Panc1 (cell line): ENCODE measurements at regions not wholly inside any gene's neighbourhood (a gene's known extent, or its start where the extent isn't known, plus 50 kb on each side); places are given as distances from the start of the nearest gene placed in this dataset.

Experiments used
- ATAC-seq: fragments of 200-7000 bp; cut with Tn5 transposase; 2 replicates; pipeline ENCODE4 v1.9.1; 2020; ENCODE audit warnings: mild to moderate bottlenecking, moderate library complexity
- BruUV-seq: library from RNA; stranded (reverse); fragments of 400-500 nt; replicated peaks from 2 replicates; lab custom pipeline; 2021; lab: Mats Ljungman, UMichigan
- CTCF ChIA-PET: fragments of 300-600 bp; sonication (Branson Sonifier 250); formaldehyde crosslinking; loops from one replicate; lab custom pipeline; 2022; ENCODE audit warnings: antibody characterized with exemption; lab: Charles Lee
- POLR2A ChIA-PET: fragments of 300-600 bp; sonication (Branson Sonifier 250); formaldehyde crosslinking; loops from one replicate; lab custom pipeline; 2022; ENCODE audit warnings: antibody characterized with exemption; lab: Charles Lee
- DNase-seq: peaks from one replicate; pipeline ENCODE4 v3.0.0-alpha.2; 2010; ENCODE audit warnings: low read depth, low spot score
- H3K27ac ChIP-seq: 2 replicates; pipeline ENCODE4 v1.5.1; 2011; ENCODE audit warnings: mild to moderate bottlenecking, low read length, inconsistent platforms
- H3K27me3 ChIP-seq: fragments of 200-500 bp; sonication (Bioruptor generic); 2 replicates; pipeline ENCODE4 v1.6.0; 2014; ENCODE audit warnings: low read length, inconsistent platforms; ENCODE audit not compliant: control insufficient read depth, insufficient read depth
- H3K36me3 ChIP-seq: fragments of 200-500 bp; sonication (Bioruptor generic); 2 replicates; pipeline ENCODE4 v1.5.1; 2014; ENCODE audit warnings: inconsistent platforms, mild to moderate bottlenecking, low read length, moderate library complexity; ENCODE audit not compliant: control insufficient read depth, insufficient read depth
- H3K4me1 ChIP-seq: 2 replicates; pipeline ENCODE4 v1.5.1; 2011; ENCODE audit warnings: inconsistent platforms, mild to moderate bottlenecking, low read length, moderate library complexity; ENCODE audit not compliant: control insufficient read depth, insufficient read depth
- H3K4me3 ChIP-seq, 2 experiments: 2 replicates each; pipeline ENCODE4 v1.5.1; 2011 to 2012; ENCODE audit warnings: low read depth in 2 of 2, low read length in 2 of 2, mild to moderate bottlenecking in 2 of 2, inconsistent platforms in 1 of 2, moderate library complexity in 1 of 2
- H3K9me3 ChIP-seq: fragments of 200-500 bp; sonication (Bioruptor generic); 2 replicates; pipeline ENCODE4 v1.5.1; 2014; ENCODE audit warnings: low read depth, mild to moderate bottlenecking, inconsistent platforms, low read length, moderate library complexity; ENCODE audit not compliant: control insufficient read depth, insufficient read depth
- CTCF ChIP-seq: fragments of 450-650 bp; IDR thresholded peaks from 2 replicates; pipeline ENCODE4 v1.5.1; 2017; ENCODE audit warnings: mild to moderate bottlenecking
- POLR2AphosphoS5 ChIP-seq: IDR thresholded peaks from 2 replicates; pipeline ENCODE4 v1.6.1; 2012; ENCODE audit warnings: mild to moderate bottlenecking, low read depth, low read length, moderate library complexity
- REST ChIP-seq, 2 experiments: IDR thresholded peaks; 2 replicates each; pipeline ENCODE4 v1.6.1; 2011 to 2012; ENCODE audit warnings: low read depth in 2 of 2, control low read depth in 1 of 2, low read length in 1 of 2, mild to moderate bottlenecking in 1 of 2, moderate library complexity in 1 of 2; ENCODE audit not compliant: insufficient read depth in 1 of 2
- SIN3A ChIP-seq: IDR thresholded peaks from 2 replicates; pipeline ENCODE4 v1.6.1; 2012; ENCODE audit warnings: low read depth, mild to moderate bottlenecking, low read length, moderate library complexity, borderline replicate concordance; ENCODE audit not compliant: insufficient read depth
- TCF7L2 ChIP-seq: IDR thresholded peaks from 2 replicates; pipeline ENCODE4 v1.6.1; 2011; ENCODE audit warnings: mild to moderate bottlenecking, low read depth, low read length, inconsistent platforms
- in situ Hi-C: cut with HindIII; loops from 2 replicates; pipeline ENCODE4 v1.10.0; 2016; ENCODE audit warnings: low sequenced_read_pairs, low pct_unique_long_range_greater_than_20kb
- intact Hi-C: fragments of 100-400 bp; cut with micrococcal nuclease; formaldehyde crosslinking; loops from one replicate; pipeline ENCODE4 v1.10.0; 2022; ENCODE audit not compliant: unreplicated experiment

GRCh38 chr2:210997373-210997772 lies 441.0 kb downstream of the CPS1 start:
- in situ Hi-C loops, result no loop called here
- TF ChIP-seq SIN3A (no peak), TCF7L2 (no peak), POLR2AphosphoS5 (no peak), CTCF (no peak), REST (IDR thresholded peaks at IDR 0.05; ENCODE audit: insufficient read depth in 1 of 2, low read depth in 2 of 2, low read length in 1 of 2) (no peak)
- Histone ChIP-seq H3K36me3 (no peaks in the 10 kb centered on the region), H3K27me3 (no peaks in the 10 kb centered on the region), H3K4me3 (no peak overlapping the region), H3K4me1 (no peaks in the 10 kb centered on the region), H3K27ac (no peak overlapping the region), H3K9me3 (no peaks in the 10 kb centered on the region)
- ChIA-PET CTCF (no interaction called here), POLR2A (no interaction called here)
- no TSS peak for BruUV-seq
- DNase-seq (no peak), ATAC-seq (no peak)
- intact Hi-C loops, result no loop called here

GRCh38 chr2:210998334-210998733 lies 441.9 kb downstream of the CPS1 start:
- ATAC-seq (no peak), DNase-seq (no peak)
- Histone ChIP-seq H3K9me3 (no peaks in the 10 kb centered on the region), H3K4me1 (no peaks in the 10 kb centered on the region), H3K27me3 (no peaks in the 10 kb centered on the region), H3K4me3 (no peak overlapping the region), H3K27ac (no peak overlapping the region), H3K36me3 (no peaks in the 10 kb centered on the region)
- ChIA-PET POLR2A (no interaction called here), CTCF (no interaction called here)
- intact Hi-C loops, result no loop called here
- no TSS peak for BruUV-seq
- in situ Hi-C loops, result no loop called here
- no peak for TF ChIP-seq TCF7L2
- no peak for TF ChIP-seq SIN3A
- TF ChIP-seq REST (IDR thresholded peaks at IDR 0.05; ENCODE audit: insufficient read depth in 1 of 2, low read depth in 2 of 2, low read length in 1 of 2), result no peak
- no peak for TF ChIP-seq CTCF
- TF ChIP-seq POLR2AphosphoS5, result no peak
